GM10266 (cell line): ENCODE measurements at regions not wholly inside any gene's neighbourhood (a gene's known extent, or its start where the extent isn't known, plus 50 kb on each side); places are given as distances from the start of the nearest gene placed in this dataset.

Experiments used
- DNase-seq: peaks from one replicate; pipeline ENCODE4 v3.0.0; 2012; ENCODE audit errors: extremely low spot score
- CTCF ChIP-seq: IDR thresholded peaks from 2 replicates; pipeline ENCODE4 v1.5.1; 2012; ENCODE audit warnings: mild to moderate bottlenecking, low read depth; ENCODE audit not compliant: control insufficient read depth, insufficient read depth; ENCODE audit errors: missing control alignments

GRCh38 chr11:86152901-86153300 lies 84.0 kb upstream of the PICALM start:
- no peak for TF ChIP-seq CTCF

GRCh38 chr11:86152006-86152862 lies 83.3 kb upstream of the PICALM start:
- no peak for DNase-seq
- TF ChIP-seq CTCF = no peak

More at GRCh38 chr11:86152901-86153300, 84.0 kb upstream of the PICALM start:
- DNase-seq = no peak

- TF ChIP-seq CTCF = no peak
- DNase-seq = no peak
Measured at GRCh38 chr11:86151174-86152005, 82.5 kb upstream of the PICALM start.

GRCh38 chr11:86150847-86151173 lies 81.9 kb upstream of the PICALM start:
- no peak for TF ChIP-seq CTCF
- no peak for DNase-seq

GRCh38 chr11:86149792-86150191 lies 80.9 kb upstream of the PICALM start:
- DNase-seq = no peak
- TF ChIP-seq CTCF = no peak

GRCh38 chr11:86148345-86148747 lies 79.5 kb upstream of the PICALM start:
- no peak for DNase-seq
- TF ChIP-seq CTCF = no peak

- TF ChIP-seq CTCF = no peak
- no peak for DNase-seq
Measured at GRCh38 chr11:86147004-86147403, 78.1 kb upstream of the PICALM start.
